Tibial nerve (tissue), 4 donors: ENCODE measurements at regions not wholly inside any gene's neighbourhood (a gene's known extent, or its start where the extent isn't known, plus 50 kb on each side); places are given as distances from the start of the nearest gene placed in this dataset.

Experiments used
- CTCF ChIP-seq, 5 experiments: fragments of 200-600 bp in 3 of 5; fragments of 450-650 bp in 2 of 5; sonication (generic) in 3 of 5; IDR thresholded peaks; one replicate each; pipeline ENCODE4 v1.5.1; 2016 to 2019; ENCODE audit warnings: antibody characterized with exemption in 5 of 5, mild to moderate bottlenecking in 3 of 5, moderate library complexity in 2 of 5
- EP300 ChIP-seq, 2 donors: sonication (generic); formaldehyde crosslinking; IDR thresholded peaks; one replicate each; pipeline ENCODE4 v1.6.1; 2017; ENCODE audit warnings: antibody characterized with exemption in 2 of 2, mild to moderate bottlenecking in 1 of 2
- POLR2A ChIP-seq, 2 donors: fragments of 450-650 bp; IDR thresholded peaks; one replicate each; pipeline ENCODE4 v1.6.1; 2017; ENCODE audit warnings: antibody characterized with exemption in 2 of 2, mild to moderate bottlenecking in 2 of 2, moderate library complexity in 2 of 2

GRCh38 chr4:164197556-164197955 is 556.4 kb upstream of the SMIM31 start:
- TF ChIP-seq CTCF (IDR thresholded peaks at IDR 0.05) = no peak
- TF ChIP-seq POLR2A (IDR thresholded peaks at IDR 0.05) = no peak
- no peak for TF ChIP-seq EP300 (IDR thresholded peaks at IDR 0.05)
